Posterior cingulate gyrus (tissue), 11 donors: ENCODE measurements at regions not wholly inside any gene's neighbourhood (a gene's known extent, or its start where the extent isn't known, plus 50 kb on each side); places are given as distances from the start of the nearest gene placed in this dataset.
A peak's percentile ranks its signal among the peaks of the same experiment; 100 is the strongest.

ENCODE experiments used
- DNase-seq, 10 donors: peaks; one replicate each; pipeline versions ENCODE4 v3.0.0 to v3.0.0-alpha.2; 2020 to 2021; ENCODE audit warnings: mixed read lengths in 3 of 10
- intact Hi-C: fragments of 100-400 bp; cut with DNase I; formaldehyde crosslinking; loops from one replicate; pipeline ENCODE4 v1.15.1; 2023

GRCh38 chr20:51116765-51117686 lies 94.1 kb upstream of the KCNG1 start:
- intact Hi-C loops, result no loop called here
- no peak for DNase-seq

- no peak for DNase-seq
These were observed 88.4 kb upstream of the KCNG1 start for GRCh38 chr20:51111290-51111689.

GRCh38 chr20:51108638-51109363 lies 85.9 kb upstream of the KCNG1 start:
- intact Hi-C loops, result no loop called here
- DNase-seq, result peak in 1 of 10 donors; percentile 24

More at GRCh38 chr20:51111290-51111689, 88.4 kb upstream of the KCNG1 start:
- intact Hi-C loops, result no loop called here

GRCh38 chr20:51106011-51106410 lies 83.1 kb upstream of the KCNG1 start:
- DNase-seq, result no peak
- intact Hi-C loops, result no loop called here

- DNase-seq, result peak in 1 of 10 donors; percentile 19
These were observed 82.3 kb upstream of the KCNG1 start for GRCh38 chr20:51104960-51105920.

GRCh38 chr20:51100617-51101016 lies 77.7 kb upstream of the KCNG1 start:
- intact Hi-C loops, result no loop called here
- DNase-seq, result no peak

More at GRCh38 chr20:51104960-51105920, 82.3 kb upstream of the KCNG1 start:
- intact Hi-C loops, result no loop called here

- intact Hi-C loops, result no loop called here
- no peak for DNase-seq
These were observed 75.4 kb upstream of the KCNG1 start for GRCh38 chr20:51098284-51098810.

DNA sequence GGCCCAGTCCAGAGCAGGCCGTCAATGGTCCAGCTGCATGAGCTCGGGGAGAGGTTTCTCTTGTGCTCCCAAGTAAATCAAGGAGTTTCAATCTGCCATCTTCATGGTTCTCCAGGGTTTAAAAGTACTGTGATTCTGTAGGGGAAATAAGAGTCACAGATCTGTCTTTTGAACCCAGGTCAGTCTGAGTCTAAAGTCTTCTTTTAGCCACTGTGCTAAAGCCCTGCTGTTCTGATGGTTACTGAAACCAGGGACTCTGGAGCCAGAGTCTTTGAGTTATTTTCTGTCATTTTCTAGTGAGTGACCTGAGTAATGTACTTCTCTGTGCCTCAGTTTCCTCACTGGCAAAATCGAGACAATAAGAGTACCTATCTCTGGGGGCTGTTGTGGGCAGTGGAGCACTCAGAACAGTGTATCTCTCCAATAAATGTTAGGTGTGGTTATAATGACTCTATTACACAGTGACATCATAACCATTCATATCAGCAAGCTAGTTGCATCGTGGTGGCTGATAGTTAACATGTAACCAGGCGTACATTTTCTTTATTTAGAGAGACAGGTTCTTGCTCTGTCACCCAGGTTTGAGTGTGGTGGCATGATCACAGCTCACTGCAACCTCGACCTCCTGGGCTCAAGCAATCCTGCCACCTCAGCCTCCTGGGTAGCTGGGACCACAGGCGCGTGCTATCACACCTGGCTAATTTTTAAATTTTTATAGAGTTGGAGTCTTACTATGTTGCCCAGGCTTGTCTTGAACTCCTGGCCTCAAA lies 74.6 kb upstream of the KCNG1 start:
- DNase-seq, result no peak
- intact Hi-C loops, result no loop called here

DNA sequence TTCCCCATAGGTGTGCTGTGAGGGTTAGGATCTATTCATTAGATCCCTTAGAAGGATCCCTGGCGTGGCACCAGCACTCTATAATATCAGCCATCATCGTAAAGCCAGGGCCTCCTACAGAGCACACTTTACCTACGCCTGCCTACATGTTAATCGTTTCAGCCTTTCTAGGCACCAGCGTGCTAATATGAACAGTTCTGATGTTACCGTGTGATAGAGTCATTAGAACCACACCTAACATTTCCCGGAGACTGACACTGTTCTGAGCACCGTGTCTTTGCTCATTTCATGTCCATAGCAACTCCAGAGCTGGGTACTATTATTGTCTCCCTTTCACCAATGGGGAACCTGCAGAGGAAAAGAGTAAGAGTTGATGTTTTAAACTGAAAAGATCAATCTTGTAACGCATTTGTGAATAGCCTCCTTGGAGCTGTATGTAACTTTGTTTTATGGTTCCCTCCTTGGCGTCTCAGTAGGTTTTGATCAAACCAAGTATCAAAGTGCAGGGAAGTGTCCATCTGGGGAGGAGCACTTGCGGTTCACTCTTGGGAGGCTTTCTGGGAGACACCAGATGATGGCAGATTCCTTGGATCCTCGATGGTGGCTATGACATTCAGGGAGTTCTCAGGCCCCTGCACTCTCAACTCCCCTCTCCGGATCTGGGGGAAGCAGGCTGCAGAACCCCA lies 73.8 kb upstream of the KCNG1 start:
- intact Hi-C loops, result no loop called here
- no peak for DNase-seq

DNA sequence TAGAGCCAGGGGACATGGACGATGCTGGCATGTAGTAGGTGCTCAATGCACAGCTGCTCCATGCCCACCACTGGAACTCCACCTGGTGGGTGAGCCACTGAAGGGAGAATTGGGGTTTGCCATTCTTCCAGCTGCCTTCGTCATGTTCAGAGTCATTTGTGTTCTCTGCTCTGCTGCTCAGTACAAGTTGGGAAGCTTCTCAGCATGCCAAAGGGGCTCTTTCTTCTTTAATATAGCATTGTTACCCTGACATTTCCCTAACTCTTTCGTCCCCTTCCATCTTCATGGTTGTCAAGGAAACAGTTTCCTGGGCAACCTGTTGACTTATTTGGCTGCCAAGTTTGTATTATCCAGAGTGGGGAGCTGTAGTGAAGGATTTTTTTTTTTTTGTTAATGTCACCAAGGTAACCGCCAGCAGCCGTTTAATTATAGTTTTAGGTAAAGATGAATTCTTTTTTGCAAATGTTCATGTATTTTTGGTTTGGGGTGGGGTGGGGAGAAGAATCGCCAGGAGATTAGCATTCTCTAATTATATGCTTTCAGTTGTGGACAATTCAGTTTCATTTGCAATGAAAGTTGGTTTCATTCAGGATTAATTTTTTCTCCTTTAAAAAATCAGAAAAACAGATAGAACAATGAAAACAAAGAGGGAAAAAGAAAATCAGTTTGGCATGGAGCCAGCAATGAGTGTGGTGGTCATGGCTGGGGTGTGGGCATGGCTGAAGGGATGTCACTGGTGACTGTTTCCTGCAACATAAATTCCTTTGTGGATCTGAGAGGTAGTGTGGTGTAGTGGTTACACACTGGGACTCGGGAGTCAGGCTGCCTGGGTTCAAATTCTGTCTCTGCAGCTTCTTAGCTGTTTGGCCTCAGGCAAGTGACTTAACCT lies 73.0 kb upstream of the KCNG1 start:
- DNase-seq, result no peak
- intact Hi-C loops, result no loop called here

GRCh38 chr20:51094221-51094620 lies 71.3 kb upstream of the KCNG1 start:
- no peak for DNase-seq
- intact Hi-C loops, result no loop called here

- DNase-seq, result no peak
- intact Hi-C loops, result no loop called here
These were observed 70.4 kb upstream of the KCNG1 start for GRCh38 chr20:51093240-51093763.

- DNase-seq, result no peak
- intact Hi-C loops, result no loop called here
These were observed 69.4 kb upstream of the KCNG1 start for GRCh38 chr20:51092338-51092737.

- intact Hi-C loops, result no loop called here
These were observed 68.7 kb upstream of the KCNG1 start for GRCh38 chr20:51091406-51092195.

DNA sequence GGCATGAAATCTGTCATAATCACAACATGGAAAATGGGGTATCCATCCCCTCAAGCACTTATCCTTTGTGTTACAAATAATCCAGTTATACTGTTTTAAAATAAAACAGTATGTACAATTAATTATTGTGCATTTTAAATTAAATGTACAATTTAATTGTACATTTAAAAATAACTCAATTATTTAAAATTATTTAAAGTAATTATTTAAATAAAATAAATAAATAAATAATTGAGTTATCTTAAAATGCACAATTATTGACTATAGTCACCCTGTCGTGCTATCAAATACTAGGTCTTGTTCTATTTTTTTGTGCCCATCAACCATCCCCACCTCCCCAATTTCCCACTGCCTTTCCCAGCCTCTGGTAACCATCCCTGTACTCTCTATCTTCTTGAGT lies 66.9 kb upstream of the KCNG1 start:
- intact Hi-C loops, result no loop called here
- no peak for DNase-seq

More at GRCh38 chr20:51091406-51092195, 68.7 kb upstream of the KCNG1 start:
- no peak for DNase-seq

DNA sequence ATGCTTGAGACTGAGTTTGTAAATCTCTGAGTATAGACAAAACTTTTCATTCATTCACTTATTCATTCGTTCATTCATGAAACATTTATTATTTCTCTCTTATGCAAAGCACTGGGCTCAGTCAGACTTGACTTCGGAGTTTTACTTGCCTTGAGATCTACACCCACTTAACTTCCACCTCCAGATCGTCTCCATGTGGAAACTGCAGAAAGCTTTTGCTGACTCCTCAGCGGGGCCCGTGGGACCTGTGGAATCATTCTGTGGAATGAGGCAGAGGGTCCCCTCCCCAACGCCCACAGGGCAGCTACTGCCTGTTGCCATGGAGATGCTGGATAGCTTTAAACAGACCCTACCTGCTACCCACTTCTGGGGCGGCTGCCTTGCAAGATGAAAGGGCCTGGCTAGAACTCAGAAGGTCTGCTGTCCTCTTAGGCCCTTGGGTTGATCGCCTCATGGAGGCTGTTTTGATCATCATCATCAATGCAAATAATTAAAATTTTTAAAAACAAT lies 66.4 kb upstream of the KCNG1 start:
- no peak for DNase-seq
- intact Hi-C loops, result no loop called here

DNA sequence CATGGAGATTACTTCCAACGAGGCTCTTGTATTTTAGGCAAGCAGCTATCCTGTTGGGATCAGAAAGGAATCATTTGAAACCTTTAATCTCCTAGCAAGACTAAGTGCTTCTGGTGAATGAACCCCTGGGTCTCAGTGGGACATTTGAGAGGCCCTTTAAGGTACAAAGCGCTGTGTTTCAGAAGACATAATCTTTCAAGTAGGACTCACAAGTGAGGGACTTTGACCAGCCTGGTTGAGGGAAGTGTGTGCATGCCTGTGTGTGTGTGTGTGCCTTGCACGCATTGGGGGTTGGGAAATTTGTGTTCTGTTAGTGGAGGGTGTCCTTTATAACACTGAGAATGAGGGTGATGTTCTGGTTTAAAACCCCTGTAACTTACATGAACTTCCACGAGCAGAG lies 64.4 kb upstream of the KCNG1 start:
- no peak for DNase-seq
- intact Hi-C loops, result no loop called here
